HG02610 (cell line): ENCODE measurements at regions not wholly inside any gene's neighbourhood (a gene's known extent, or its start where the extent isn't known, plus 50 kb on each side); places are given as distances from the start of the nearest gene placed in this dataset.

ENCODE experiments used
- ATAC-seq: cut with Tn5 transposase; IDR thresholded peaks from one replicate; pipeline ENCODE4 v1.9.1; 2021; ENCODE audit warnings: mild to moderate bottlenecking, moderate library complexity; ENCODE audit not compliant: unreplicated experiment

GRCh38 chr1:198861636-198862035 is 222.8 kb downstream of the PTPRC start:
- ATAC-seq, result no peak

- ATAC-seq, result no peak
Observed at GRCh38 chr1:198864695-198865094, 225.9 kb downstream of the PTPRC start.

GRCh38 chr1:198865319-198865718 is 226.5 kb downstream of the PTPRC start:
- ATAC-seq, result no peak

GRCh38 chr1:198867182-198867581 is 228.3 kb downstream of the PTPRC start:
- no peak for ATAC-seq

- ATAC-seq, result no peak
Observed at GRCh38 chr1:198873696-198874230, 234.9 kb downstream of the PTPRC start.

- no peak for ATAC-seq
Observed at GRCh38 chr1:198876371-198876871, 237.6 kb downstream of the PTPRC start.

DNA sequence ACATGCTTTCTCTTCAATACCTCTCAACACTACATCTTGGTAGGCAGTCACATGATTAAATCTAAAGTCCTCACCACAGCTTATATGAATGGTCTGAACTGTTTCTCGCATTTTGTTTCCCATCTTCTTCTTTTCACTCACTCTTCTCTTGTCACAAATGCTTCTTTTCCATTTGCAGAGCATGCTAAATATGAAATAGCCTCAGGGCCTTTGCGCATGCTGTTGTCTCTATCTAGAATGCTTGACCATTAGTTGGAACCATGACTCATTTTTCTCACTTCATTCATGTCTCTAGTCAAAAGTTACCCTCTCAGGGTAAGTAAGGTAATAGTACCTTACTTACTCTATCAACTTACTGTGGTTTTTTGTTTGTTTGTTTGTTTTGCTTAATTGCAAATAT is 239.7 kb downstream of the PTPRC start:
- no peak for ATAC-seq

DNA sequence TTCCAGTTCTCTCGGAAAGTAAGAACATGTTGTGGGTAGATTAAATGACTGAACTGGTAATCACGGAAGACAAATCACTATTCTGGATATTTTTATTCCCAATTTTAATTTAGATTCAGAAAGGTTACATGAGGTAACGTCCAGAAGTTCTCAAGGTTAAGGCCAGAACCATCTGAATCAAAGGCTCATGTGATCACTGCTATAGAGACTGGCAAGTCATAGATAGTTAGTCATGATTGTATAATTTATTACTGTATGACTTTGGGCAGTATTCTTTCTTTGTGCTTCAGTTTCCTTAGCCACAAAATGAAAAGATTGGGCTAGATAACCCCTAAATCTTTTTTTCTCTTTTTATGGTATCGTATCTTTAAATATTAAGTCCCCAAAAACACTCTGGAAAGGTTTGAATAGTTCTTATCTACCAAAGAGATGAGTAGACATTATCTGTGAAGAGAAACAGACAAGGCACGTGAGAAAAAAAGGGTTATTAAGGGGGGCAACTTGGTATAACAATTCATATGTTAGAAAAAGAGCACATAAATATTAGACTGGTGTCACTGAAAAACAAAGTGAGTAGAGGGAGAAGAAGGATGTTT is 241.0 kb downstream of the PTPRC start:
- ATAC-seq, result no peak

- no peak for ATAC-seq
Observed at GRCh38 chr1:198880397-198880796, 241.6 kb downstream of the PTPRC start.

- ATAC-seq, result no peak
Observed at GRCh38 chr1:198880818-198881597, 242.2 kb downstream of the PTPRC start.

GRCh38 chr1:198883184-198883583 is 244.3 kb downstream of the PTPRC start:
- ATAC-seq, result no peak

DNA sequence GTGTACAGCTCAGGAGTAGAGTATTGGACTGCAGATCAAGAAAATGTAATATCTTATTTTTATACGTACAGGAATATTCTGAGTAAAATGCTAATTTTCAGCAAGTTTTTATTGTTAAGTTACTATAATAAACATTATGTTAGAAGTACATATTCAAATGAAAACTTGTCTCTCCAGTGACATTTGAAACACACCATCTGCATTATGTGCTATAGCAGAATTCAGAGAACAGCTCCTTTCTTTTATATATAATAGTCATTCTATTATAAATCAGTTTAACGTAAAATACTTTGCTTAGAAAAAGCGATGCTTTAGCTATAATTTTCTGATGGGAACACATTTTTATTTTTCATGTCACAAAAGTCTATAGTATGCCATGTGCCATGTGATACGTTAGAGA is 249.0 kb downstream of the PTPRC start:
- ATAC-seq, result no peak

DNA sequence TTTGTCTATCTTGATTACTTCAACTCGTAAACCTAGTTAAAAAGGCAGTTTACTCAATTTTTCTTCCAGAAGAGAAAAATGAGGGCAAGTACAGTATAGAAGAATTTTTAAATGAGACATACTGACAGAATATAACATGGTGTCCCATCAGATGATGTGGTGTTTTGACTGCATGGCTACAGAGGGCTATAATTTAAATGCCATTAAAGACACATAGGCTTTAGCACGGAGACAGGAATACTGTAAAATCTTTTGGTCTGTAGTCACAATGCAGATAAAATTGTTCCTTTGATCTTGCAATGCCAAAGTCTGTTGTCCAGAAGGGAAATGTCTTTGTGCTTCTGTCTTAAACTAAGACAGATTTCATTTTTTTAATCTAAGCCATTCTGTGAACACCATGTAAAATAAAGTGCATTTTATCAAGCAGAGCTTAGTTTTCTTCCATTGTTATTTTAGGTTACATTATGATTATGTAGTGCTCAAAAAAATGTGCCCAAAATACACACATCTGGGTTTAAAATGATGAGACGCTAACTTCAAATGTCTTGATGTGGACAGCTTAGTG is 249.6 kb downstream of the PTPRC start:
- no peak for ATAC-seq

DNA sequence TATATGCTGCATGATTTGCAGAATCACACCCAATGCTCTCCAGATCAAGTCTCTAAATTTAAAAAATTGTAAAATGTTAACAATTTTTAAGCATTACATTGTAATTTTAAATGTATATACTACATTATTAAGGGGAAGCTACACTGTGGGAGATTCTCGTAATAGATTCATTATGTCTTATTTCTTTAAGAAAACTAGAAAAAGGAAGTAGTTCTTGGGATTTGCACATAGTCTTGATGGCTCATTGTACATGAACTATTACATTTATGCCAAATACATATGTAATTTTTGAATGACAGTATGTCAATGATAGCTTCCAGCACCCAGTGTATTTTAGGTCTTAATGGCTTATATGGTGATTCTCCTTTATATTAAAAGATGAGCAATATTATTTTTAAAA is 250.3 kb downstream of the PTPRC start:
- no peak for ATAC-seq

DNA sequence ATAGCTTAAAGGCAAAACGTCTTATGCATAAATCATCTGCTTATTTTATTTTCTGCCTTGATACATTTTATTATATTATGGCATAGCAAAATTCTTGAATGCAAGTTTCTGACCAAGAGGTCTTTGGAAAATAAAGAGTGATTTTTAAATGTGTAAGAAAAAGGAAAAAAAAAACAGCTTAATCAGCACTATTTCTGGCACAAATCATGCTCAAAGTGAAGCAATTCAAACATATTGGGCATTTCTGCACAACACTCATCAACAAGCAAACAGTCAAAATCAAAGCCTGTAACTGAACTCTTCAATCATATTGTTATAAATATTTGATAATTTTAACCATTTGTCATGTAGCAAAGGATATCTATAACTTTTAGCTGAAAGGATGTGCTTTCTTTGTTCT is 250.9 kb downstream of the PTPRC start:
- no peak for ATAC-seq

DNA sequence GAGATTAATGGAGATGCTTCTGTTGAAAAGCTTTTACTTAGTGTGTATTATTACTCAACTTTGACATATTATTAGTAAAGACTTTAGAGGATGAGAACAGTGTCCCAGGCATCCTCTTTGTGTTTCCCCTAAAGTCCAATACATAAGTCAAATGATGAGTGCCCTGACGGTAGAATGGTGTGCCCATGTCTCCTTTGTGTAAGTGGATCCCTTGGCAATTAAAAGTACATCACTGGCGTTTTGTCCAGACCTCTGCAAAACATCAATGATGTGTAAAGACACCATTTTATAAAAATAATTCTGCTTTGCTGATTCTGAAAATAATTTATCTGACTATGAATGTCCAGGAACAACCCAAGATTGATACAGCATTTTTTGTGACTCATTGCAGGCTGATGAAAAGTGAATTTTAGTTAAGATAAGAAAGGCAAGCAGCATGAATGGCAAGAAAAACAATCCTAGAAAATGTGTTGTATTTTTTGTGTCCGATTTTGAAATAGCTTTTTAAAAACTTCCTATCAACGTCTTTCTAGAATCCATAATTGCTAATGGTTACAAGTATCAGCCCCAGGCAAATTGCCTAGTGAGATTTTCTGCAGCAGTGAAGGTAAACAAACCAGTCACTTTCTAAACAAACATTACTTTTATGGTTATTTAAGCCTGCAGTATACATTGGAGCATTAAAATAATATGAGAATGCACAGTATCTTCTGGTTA is 251.5 kb downstream of the PTPRC start:
- no peak for ATAC-seq

DNA sequence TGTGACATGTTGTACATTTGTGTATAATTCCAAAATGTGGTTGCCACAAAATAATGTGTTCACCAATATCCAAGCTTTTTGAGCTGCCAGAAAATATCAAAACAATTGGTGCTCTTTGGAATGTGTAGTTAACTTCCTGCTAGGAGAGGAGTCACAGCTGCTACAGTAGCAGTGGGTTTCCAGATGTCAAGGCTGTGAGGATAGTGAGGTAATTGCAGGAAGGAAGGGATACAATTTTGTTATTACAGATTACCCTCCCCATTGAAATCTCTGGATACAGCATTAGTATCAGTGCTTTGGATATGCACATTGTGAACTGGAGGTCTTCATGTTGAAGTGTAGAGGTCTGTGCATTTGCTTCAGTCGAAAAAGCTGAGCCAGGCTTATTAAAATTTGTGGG is 253.2 kb downstream of the PTPRC start:
- ATAC-seq, result no peak

DNA sequence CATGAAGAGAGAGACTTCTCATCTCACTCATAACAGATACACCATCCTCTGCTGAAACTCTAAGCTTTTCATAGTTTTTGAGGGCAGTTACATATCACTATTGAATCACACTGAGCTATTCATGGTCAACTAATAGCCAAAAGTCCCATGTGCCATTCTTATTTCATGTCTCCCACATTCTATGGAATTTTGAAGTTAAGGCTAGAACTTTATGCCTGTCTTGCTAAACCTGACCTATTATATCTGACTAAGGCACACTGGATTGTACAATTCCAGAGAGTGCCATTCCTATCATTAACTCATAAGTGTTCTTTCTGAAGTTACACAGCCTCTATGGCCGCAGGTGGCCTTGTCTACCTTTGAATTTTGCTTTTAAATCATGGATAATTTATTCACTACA is 254.3 kb downstream of the PTPRC start:
- ATAC-seq, result no peak

DNA sequence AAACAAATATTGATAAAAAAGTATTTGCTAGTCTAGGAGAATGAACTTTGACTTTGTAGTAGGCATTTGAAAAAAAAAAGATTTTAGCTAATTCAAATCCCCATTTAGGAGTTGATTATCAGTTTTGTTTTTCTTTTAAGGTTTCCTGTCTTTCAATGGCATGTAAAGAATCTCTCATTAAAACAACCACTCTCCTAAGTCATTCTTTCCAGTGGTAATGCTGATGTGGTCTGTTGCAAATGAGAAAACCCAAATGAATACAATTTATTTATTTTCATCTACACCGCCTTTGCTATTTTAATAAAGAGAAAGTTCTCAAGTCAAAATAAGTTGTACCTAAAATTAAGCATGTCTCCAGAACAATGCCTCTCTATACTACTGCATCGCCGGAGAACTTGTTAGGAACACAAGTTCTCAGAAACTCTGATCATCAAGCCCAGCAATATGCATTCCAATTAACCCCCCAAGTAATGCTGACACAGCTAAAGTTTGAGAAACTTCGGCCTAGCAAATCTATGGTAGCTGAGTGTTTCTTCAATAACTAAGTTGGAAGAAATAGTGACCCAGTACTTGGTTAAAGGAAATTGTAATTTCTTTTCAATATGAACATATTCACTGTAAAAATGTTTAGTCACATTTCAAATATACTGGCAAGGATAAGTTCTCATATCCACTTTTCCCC is 255.1 kb downstream of the PTPRC start:
- no peak for ATAC-seq

DNA sequence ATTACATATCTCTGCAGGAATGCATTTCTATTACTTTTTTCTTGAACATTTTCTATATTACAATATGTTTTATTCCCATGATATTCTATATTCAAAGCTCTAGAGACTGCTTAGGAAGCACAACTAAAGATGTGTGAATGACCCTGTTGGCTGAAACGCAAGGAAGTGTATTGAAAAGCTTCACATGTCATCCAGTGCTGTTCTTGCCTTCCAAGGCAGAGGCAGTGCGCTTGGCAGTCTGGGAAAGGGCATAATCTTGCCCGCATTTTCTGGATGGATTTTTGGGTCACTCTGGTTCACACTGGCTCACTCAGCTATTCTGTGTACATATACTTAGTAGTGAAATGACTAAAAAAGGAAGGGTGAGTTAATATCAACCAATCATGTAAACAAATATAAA is 262.4 kb downstream of the PTPRC start:
- ATAC-seq, result no peak

DNA sequence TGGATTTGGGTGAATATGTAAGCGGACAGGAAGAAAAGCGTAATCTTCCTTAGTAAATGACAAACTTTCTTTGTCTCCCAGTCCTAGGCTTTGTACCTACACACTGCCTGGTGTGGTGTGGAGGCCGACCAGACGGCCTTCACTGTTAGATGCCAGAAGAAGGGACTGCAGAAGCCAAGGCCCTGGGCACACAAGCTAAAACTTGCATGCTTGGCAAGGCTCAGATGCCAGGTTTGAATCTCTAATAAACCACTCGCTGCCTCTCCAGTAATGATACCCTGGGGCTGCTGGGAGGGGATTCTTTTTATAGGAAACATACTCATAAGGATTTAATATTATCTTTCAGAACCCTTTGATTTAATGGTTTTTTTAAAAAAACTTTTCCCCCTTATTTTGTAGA is 263.8 kb downstream of the PTPRC start:
- ATAC-seq, result no peak
